ENCODE measurements at regions not wholly inside any gene's neighbourhood (a gene's known extent, or its start where the extent isn't known, plus 50 kb on each side); places are given as distances from the start of the nearest gene placed in this dataset.

GRCh38 chr9:14437354-14438231 is 123.7 kb upstream of the NFIB start:
- H3K27me3 Mint-ChIP-seq (ENCODE audit: insufficient read depth, low read depth, poor library complexity): no peaks in the 10 kb centered on the region
- H3K4me1 Mint-ChIP-seq: peaks cover 9% of the 10 kb centered on the region
- no peaks in the 10 kb centered on the region for H3K9me3 Mint-ChIP-seq
- Histone ChIP-seq H3K79me2 (replicated peaks; ENCODE audit: insufficient read depth) (no peaks in the 10 kb centered on the region), H3K4me3 (no peak overlapping the region), H3K4me1 (ENCODE audit: insufficient read depth) (no peaks in the 10 kb centered on the region), H3K9me2 (ENCODE audit: insufficient read depth) (no peaks in the 10 kb centered on the region), H3K36me3 (ENCODE audit: insufficient read depth) (no peaks in the 10 kb centered on the region), H3F3A (replicated peaks; ENCODE audit: low read depth) (no peaks in the 10 kb centered on the region), H2AFZ (peak overlapping the region; percentile 81; the same call in 1 of the 2 replicates), H3K27ac (ENCODE audit: low read depth) (no peak overlapping the region), H3K27me3 (ENCODE audit: insufficient read depth) (no peaks in the 10 kb centered on the region), H4K20me1 (replicated peaks; ENCODE audit: insufficient read depth) (no peaks in the 10 kb centered on the region), H3K4me2 (no peak overlapping the region)
- H3K27ac Mint-ChIP-seq: no peak overlapping the region
- H3K4me3 Mint-ChIP-seq: no peak overlapping the region
- TF ChIP-seq JUNB (IDR thresholded peaks at IDR 0.05; ENCODE audit: unreplicated experiment) (no peak), ZNF462 (CRISPR knock-in tag; IDR thresholded peaks at IDR 0.05) (no peak), CREB1 (CRISPR knock-in tag; IDR thresholded peaks at IDR 0.05; ENCODE audit: low read depth) (no peak), ETS1 (IDR thresholded peaks at IDR 0.05) (no peak), ZNF114 (CRISPR knock-in tag; IDR thresholded peaks at IDR 0.05) (no peak), REST (IDR thresholded peaks at IDR 0.05; ENCODE audit: unreplicated experiment) (no peak), CTCF (conservative IDR thresholded peaks at IDR 0.05; ENCODE audit: low read depth in 2 of 2) (no peak), STAT1 (IDR thresholded peaks at IDR 0.05; ENCODE audit: unreplicated experiment) (no peak), EZH2 (IDR thresholded peaks at IDR 0.05; ENCODE audit: low read depth, unreplicated experiment) (no peak), NANOG (IDR thresholded peaks at IDR 0.05; ENCODE audit: borderline replicate concordance) (no peak), EZH2phosphoT487 (IDR thresholded peaks at IDR 0.05; ENCODE audit: unreplicated experiment) (no peak), ZNF331 (CRISPR knock-in tag; IDR thresholded peaks at IDR 0.05; ENCODE audit: low read depth) (no peak), POLR2AphosphoS5 (IDR thresholded peaks at IDR 0.05; ENCODE audit: low read depth) (no peak)
- DNase-seq (ENCODE audit: low spot score) (no peak), ATAC-seq (no peak)
- H3K36me3 Mint-ChIP-seq (ENCODE audit: low read depth): no peaks in the 10 kb centered on the region
